GM03348 (cell line): ENCODE measurements at regions not wholly inside any gene's neighbourhood (a gene's known extent, or its start where the extent isn't known, plus 50 kb on each side); places are given as distances from the start of the nearest gene placed in this dataset.
A peak's percentile ranks its signal among the peaks of the same experiment; 100 is the strongest.

Experiments
- DNase-seq: peaks from one replicate; pipeline ENCODE4 v3.0.0; 2012; ENCODE audit warnings: low spot score

DNA sequence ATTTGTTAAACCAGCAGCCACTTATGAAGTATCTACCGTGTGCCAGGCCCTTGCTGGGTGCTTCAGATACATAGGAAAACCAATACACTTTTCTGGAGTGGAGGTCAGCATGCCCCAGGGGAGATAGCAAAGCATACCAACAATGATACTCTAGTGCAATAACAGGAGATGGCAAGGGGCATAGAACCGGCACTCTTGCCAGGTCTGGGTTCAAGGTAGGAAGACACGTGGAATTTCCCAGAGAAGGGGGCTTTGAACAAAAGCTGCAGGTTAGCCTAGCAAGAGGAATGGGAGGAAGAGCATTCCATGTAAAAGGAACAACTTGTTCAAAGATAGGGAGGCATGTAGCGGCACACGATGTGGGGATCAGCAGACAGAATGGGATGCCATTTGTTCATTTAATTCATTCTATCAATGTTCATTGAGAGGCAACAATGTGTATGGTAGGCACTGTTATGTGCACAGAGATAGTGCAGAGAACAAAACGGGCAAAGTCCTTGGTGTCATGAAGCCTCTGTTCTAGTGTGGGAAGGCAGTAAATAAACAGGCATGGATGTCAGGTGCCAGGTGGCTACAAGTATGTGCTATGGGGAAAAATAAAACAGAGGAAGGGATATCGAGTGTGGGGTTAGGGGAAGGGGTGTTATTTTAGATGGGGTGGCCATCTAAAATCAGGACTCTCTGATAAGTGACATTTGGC lies 162.6 kb upstream of the E2F8 start:
- DNase-seq = no peak

DNA sequence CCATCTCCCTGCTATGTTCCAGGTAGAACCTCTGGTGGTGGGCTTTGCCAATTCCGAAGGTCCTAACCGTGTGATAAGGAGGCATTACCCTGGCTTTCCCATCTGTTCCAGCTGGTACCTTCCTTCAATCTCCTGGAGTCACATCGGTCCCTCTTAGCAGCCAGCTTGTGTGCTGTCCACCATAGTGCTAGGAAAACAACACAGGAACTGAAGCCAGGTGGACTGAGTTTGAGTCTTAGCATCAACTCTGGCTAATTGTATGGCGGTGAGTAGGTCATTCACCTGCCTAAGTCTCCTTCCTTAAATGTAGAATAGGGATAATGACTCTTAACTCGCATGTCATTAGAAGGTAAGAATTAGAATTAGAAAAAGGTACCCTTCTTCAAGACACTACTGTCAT lies 159.6 kb upstream of the E2F8 start:
- no peak for DNase-seq

DNA sequence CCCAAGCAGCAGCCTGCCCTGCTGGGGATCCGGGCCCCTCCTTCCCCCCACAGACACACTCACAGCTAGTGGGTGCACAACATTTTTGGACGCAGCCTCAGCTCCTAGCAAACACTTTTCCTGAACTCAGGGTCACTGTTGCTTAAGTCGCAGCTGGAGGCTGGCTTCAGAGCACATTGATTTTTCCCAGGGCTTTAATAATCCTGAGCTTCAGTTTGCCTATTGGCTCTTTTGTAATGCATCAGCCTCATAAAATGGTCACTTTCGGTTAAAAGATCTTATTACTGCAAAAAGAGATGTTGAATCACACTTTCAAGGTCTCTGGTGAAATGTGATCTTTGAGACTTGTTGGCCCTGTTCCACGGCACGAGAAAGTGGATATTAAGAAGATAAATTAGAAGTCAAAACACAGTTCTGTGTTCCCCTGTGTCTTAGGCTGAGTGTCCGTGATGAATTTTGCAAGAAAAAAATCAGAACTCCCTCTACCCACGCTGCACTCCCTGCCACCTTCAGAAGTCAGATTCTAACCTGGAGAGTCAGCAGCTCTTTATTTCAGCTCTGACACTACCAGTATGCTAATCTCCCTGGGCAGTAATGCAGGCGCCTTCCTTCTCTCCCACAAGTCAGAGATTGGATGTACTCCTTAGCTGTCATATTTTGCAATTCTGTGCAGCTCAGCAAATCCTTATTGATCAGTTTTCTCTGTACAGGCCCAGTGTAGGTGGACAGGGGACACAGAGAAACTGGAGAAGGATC lies 158.2 kb upstream of the E2F8 start:
- peak; percentile 58 for DNase-seq

DNA sequence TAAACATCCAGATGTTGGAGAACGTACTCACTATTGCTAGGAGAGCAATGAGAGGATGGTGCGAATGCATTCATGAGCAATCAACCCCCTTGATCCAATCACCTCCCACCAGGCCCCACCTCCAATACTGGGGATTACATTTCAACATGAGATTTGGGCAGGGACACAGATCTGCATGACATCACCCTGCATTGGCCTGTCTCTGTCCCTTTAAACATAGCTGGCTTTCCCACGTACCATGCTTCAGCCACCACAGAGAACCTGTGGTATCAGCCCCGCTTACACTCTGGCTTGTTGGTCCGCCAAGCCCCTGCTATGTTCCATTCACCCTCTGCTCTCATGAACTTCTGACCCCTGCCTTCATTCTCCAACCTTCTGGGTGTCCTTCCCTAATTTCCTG lies 157.5 kb upstream of the E2F8 start:
- no peak for DNase-seq

DNA sequence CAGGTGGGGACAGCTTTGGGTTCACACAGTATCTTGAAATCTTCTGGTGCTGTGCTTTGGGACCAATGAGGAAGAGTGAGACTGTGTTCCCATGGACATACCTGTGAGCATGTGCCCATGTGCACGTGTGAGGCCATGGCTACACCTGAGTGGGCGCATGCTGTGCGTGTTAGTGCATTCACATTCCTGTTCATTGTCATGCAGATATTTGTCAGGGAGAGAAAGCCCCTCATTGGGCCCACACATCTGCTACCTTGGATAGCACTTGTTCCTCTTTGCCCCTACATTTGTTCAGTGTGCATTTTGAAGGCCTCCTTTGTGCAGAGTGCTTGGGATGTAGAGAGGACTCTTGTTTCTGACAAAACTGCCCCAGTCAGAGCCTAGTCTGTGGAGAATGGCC lies 154.3 kb upstream of the E2F8 start:
- no peak for DNase-seq

DNA sequence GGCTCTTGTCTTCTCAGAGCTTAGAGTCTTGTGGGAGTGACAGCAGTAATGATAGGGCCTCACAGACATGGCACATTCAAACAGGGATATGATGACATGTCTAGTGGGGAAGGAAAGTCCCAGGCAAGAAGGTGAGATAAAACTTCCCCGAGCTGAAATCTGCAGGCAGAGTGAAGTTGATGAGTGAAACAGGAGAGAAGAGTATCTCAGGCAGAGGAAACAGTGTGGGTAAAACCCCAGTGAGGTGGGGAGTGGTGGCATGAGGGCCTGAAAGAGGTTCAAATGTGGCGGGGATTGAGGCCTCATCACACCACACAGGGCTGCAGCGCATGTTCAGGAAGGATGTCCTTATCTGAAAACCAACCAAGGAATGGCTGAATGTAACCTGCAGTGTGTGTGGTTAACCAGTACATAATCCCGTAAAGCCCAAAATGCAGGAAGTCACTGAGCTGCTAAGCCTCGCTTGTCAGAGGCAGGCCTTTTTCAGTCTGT lies 153.8 kb upstream of the E2F8 start:
- DNase-seq = no peak

DNA sequence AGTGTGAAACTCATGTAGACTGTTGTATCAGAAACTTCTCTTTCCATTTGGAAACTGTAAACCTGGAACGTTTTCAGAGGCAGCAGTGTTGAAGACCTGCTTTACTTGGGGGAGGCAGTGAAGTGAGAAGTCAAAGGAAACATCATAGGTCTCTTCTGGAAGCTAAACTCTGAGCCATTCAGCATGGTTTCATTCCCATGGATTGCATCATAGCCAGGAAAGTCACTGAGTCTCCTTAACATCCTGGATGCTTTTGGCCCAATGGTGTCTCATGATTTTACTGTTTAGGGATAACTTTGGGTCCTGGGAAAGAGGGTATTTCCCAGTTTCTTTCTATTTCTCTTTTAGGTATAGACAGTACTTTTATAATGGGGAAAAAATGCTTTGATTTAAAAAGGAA lies 153.2 kb upstream of the E2F8 start:
- peak; percentile 53 for DNase-seq

DNA sequence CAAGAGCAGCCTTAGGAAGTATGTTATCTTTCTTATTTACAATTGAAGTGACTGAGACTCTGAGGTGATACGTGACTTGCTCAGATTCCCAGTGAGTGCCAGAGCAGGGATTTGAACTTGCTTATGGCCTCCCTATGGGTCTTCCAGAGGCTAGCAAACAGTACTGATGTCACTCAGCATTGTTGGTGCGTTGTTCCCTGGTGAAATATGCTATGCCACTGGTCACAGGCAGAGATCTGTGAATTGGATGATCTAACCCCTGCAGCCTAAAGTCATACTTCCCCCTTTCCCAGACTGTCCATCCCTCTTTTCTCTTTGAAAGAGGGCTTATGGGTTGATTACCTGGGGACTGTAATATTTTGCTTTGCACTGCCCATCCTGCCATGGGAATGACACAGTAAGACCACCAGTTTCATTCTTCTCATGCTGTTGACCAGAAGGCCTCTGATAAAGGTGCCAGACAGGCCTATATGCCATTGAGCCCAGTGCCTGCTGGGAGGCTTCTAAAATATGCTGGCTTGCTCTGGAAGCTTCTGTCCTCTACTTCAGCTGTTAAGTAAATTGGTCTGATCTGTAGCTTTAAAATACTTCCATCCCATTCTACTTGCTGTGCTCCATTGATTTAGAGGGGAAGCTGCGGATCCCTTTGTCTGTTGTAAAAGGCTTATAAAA lies 152.2 kb upstream of the E2F8 start:
- no peak for DNase-seq

DNA sequence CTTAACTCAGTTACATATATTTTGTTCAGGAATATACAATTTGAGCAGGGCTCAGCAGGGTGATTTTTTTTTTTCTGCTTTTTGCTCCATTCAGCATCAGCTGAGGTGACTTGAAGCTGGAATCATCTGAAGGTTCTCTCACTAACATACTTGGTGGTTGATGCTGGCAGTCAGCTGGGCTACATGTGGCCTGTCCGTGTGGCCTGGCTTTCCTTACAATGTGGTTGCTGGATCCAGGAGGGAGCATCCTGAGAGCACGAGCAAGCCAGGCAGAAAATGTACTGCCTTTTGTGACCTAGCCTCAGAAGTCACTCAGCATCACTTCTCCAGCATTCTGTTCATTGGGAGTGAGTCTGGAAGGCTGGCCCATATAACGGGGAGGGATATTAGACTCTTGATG lies 151.6 kb upstream of the E2F8 start:
- no peak for DNase-seq

DNA sequence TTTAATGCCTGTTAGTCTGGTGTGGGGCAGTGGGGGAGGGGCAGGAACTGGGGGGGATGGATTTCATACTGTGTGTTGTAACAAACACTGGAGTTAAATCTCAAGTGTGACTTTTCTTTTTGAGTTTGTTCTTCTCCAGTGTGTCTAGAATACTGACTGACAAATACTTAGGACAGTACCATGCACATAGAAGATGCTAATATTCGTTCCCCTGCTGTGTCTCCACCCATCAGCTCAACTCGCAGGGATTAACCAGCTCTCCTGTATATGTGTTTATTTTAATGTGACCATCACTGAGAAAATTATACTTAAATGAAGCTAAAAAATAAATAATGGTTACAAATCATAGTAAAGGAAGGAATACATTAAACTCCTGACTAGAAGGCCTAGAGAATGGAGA lies 150.9 kb upstream of the E2F8 start:
- no peak for DNase-seq

DNA sequence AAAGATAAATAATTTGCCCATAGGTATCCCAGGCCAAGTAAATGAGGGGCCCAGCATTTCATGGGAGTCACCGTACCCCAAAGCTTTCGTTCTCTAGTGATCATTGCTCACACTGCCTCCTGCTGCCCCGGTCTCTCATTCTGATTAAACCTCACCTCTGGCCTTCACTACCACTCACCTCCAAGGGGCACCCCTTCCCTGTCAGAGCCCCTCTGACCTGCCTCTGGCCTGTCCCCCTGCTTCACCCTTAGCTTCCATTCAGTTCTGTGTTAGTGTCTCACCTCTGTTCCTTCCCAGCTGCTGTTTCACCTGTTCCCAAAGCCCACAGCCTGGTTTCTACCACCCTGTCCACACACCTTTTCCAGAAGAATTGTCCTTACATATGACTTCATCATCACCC lies 150.3 kb upstream of the E2F8 start:
- DNase-seq = no peak

DNA sequence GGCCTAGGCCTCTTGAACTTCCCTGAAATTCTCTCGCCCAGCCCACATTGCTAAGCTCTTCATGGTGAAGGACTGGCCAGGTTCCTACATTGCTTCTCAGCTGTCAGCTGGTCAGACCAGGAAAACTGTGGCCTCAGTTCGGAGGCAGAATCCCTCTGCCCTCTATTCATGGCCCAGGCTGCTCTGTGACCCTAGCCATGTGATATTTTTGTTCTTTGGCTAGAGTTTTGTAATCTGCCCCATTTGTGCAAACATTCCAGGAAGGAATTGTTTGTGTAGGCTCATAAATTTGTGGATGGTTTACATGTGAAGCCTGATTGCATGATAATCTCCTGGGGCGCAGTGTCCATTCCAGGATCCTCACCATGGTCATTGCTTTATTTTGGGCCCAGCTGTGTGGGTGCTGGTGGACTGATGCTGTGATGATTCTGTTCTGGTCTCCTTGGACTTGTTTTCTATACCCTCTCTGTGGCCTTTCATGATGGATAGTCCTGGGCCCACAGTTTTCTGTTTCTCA lies 149.1 kb upstream of the E2F8 start:
- peak; percentile 14 for DNase-seq

DNA sequence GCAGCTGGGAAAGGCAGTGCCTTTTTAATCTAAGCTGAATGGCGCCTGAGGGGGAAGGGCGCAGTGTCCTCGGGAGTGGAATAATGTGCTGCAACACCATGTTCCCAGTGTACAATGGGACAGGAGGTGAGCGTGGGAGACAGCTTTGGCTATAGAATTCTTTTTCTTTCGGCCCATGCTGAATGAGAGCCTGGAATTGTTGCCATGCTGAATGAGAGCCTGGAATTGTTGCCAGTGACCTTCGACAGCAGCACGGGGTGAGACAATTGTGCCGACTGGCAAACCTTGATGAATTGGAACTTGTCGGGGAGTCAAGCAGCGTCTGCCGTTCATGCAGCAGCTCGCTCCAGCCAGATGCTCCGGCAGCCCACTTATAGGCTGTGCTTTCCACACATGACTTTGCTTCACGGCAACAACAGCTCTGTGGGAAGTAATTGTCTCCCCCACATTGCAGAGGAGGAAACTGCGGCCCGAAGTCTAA lies 141.4 kb upstream of the E2F8 start:
- DNase-seq = peak; percentile 18

DNA sequence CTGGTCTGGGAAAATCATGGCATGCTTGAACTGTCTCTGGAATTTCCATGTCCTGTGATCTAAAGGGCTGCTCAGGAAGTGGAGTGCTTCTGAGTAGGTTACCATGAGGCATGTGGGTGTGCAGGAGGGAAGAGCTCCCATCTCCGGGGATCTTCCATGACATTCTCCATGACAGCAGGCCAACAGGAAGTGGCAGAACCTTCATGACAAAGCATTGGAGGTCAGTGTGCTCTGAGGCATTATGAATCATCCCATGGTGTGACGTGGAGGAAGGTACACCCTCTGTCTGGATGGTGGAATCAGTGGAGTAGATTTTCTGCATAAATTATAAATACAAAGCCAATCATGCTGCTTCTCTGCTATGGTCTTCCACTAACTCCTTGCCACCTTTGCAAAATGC lies 139.6 kb upstream of the E2F8 start:
- peak; percentile 80 for DNase-seq

DNA sequence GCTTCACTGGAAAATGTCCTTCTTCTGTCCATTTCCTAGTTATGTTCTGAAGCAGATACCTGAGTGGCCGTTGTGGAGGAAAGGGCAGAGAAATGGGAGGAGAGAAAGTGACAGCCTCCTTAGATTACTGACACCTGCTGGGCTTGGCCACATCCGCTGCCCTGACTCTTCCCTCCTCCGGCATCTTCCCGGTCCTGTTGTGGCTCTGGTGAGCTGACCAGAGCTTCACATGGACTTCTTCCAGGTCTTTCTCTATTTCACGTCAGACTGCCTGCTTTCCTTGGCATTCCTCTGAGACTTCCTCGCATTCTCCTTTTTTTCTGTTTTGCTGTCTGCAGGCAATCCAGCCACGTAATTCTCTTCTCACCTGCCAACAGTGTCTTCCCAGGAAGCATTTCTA lies 138.7 kb upstream of the E2F8 start:
- DNase-seq = no peak

DNA sequence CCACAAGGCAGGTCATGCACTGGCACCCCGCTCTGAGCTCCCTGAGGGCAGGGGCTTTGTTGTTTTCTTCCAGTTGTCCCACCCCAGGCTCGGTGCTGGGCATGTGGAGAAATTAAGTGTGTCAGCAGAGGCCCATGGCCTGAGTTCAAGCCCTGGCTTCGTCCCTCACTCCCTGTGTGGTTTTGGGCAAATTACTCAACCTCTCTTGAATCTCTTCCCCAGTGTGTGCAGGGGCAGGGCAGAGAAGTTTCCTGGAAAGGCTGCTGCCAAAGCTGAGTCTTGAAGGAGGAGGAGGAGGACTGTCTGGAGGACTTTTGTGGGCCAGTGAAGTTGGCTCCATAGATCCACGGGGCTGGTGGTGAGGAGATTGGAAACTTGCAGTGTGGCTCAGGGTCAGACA lies 138.1 kb upstream of the E2F8 start:
- peak; percentile 43 for DNase-seq

DNA sequence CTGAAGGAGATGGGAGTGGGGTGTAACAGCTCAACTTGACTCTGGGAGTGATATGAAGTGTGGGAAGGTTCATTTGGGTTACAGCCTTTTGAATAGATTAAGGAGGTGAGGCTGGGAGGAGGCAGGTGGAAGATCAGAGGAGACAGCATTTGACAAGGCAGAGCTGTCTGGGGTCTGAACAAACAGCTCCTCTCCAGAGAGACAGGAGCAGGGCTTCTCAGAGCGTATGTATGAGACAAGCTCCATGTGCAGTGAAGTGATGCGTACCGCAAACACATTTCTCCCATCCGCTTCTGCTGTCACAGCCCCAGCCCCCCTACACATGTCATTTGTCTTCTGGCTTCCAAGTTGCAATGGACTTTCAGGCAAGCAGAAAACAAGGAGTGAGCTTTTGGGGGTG lies 137.1 kb upstream of the E2F8 start:
- no peak for DNase-seq

DNA sequence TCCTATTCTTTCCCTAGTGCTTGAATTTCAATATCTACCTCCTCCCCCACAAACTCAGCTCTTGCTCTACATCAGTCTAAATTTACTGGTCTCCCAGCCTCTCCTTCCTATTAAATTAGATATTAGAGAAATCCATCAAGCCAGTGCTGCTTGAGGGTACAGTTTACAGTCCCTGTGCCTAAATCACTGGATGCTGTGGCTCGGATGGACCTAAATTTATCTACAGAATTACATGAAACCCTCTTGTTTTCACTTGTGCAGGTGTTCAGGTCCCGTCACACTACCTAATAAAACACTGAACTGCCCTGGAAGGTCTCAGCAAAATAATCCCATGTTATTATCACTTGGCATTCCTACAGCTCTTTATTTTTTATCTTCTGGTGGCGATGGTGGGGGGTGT lies 134.7 kb upstream of the E2F8 start:
- DNase-seq = no peak

DNA sequence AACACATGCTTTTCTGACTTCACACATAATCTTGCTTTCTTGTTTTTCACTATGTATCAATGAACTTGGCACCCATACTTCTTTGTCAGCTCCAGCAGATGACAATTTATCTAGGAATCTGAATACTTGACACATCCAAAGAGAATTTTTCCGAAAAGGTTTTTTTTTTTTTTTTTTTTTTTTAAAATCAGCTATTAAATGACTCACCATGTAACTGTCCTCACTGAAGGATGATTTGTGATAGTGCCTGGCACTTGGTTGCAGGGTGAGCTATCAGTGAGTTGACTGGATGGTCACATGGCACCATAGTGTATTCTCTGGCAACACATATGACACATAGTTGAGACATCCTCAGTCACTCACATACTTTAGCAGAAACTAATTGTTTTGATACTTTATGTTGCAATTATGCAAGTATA lies 133.4 kb upstream of the E2F8 start:
- peak; percentile 89 for DNase-seq

DNA sequence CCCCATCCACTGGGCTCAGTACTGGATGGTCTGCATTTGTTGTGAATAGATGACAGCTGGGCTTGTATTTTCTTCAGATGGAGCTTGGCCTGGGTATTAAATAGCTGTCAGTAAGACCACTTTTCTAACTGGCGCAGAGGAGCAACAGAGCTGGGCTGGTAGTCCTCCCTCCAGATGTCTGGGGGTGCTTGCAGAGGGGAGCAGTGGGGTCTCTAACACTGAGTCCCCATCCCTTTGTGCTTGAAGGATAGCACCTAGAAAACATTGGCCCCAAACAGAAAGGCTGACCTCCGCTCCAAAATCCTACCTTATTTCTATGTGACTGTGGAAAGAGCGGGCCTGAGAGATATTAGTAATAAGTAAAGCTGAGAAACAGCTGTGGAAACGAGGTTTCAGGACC lies 131.6 kb upstream of the E2F8 start:
- no peak for DNase-seq

DNA sequence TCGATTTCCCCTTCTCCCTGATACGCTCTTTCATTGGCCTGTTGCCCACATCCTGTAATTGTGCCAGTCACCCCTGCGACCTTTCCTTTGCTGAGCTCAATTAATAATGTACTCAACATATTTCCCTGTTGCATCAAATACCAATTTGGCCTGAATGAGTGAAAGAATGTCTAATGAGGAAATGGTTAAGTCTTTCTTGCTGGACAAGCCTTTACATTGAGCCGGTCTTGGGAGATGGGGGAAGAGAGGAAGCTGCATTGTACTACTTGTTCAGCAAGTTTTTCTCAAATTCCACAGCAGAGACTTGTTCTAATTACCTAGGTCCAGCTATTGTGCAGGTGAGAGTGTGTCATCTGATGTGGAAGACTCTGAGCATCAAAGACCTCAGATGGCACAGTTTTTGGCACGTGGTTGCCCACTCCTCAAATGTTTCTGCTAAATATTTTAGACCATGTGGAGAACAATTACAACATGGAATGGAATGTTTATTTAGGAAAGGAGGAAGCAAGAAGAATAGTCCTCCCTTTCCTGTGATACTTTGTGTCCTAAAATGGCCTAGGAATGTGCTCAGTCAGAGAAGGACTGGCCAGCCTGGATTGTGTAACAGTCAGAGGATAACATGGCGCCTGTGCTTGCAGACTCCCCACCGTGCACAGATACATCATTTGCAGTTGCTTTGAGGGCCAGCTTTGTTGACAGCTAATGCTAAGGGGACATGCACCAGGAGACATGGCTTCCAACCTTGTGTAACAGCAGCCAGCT lies 129.5 kb upstream of the E2F8 start:
- DNase-seq = peak; percentile 75
